Epithelial cell of prostate (primary cell): ENCODE measurements at regions not wholly inside any gene's neighbourhood (a gene's known extent, or its start where the extent isn't known, plus 50 kb on each side); places are given as distances from the start of the nearest gene placed in this dataset.

Experiments
- DNase-seq: peaks from one replicate; pipeline ENCODE4 v3.0.0-alpha.2; 2011; ENCODE audit warnings: low read depth, low spot score
- H3K27ac ChIP-seq: fragments of 450-650 bp; 2 replicates; pipeline ENCODE4 v1.5.1; 2017; ENCODE audit warnings: mild to moderate bottlenecking

DNA sequence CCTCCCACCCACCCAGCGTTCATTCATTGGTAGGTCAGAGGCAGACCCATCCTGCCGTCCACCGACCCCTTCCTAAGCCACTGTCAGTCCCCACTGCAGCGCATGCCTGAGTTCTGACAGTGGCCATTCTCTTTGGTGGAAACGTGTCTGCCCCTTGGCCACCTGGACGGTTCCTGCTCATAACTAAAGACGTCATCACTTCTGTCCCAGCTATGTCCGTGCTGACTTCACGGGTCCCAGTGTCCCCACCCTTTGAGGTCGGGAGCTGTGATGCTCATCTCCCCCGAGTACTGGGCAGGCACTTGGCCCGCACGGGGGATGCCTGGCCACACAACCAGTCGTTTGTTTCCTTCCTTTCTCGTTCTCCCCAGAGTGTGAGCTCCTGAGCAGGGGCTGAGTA, 267.1 kb downstream of the C16orf95 start:
- no peak for DNase-seq
- no peak overlapping the region for H3K27ac ChIP-seq

DNA sequence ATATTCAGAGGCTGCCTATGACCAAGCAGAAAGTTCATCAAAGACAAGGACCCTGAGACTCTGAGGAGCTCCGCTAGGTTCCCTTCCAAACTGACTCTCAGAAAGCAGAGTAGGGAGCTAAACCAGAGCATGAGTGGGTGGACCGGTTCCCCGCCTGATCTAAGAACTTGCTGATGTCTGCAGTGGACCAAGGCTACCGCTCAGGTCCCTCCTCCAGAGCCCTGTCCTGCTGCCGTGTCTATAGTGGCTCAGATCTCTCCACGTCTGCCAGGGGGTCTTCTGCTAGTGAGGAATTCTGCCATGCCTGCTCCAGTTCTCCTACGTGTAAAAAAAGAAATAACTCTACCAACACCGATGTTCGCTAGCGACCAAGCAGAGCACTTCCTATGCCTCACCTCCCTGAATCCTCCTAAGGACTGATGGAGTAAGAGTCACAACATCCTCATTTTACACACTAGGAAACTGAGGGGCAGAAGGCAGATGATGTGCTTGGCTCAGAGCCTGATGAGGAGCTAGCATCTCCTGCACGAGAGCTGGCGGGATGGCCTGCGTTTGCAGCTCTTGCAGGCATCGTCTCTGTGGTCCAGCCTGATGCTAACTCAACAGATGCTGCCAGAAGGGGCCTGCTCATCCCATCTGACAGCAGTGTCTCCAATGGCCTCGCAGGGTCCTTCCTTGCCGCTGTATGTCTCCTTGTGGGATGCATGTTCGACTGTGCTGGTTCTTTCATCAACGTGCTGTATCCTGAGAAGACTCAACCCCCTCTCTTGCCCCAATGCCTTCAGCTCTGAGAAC, 265.5 kb downstream of the C16orf95 start:
- no peak for DNase-seq

DNA sequence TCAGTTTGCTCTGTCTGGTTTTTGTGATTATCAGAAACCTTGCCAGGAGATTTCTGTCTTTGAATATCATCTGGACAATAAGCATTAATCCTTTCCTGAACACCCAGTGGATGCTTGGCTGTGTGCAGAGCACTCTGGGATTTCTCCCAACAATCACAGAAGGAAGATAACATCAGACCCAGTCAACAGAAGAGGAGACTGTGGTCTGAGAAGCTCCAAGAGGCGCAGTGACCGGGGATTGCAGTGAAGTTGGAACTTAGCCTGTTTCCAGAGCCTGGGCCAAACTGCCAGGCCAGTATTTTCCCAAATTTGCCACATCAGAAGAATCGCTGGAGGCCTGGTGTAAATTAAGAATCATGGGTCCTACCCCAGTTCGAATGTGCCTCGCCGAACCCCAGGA, 264.7 kb downstream of the C16orf95 start:
- no peak for DNase-seq

More for the DNA sequence above, 265.5 kb downstream of the C16orf95 start:
- H3K27ac ChIP-seq, result no peak overlapping the region

DNA sequence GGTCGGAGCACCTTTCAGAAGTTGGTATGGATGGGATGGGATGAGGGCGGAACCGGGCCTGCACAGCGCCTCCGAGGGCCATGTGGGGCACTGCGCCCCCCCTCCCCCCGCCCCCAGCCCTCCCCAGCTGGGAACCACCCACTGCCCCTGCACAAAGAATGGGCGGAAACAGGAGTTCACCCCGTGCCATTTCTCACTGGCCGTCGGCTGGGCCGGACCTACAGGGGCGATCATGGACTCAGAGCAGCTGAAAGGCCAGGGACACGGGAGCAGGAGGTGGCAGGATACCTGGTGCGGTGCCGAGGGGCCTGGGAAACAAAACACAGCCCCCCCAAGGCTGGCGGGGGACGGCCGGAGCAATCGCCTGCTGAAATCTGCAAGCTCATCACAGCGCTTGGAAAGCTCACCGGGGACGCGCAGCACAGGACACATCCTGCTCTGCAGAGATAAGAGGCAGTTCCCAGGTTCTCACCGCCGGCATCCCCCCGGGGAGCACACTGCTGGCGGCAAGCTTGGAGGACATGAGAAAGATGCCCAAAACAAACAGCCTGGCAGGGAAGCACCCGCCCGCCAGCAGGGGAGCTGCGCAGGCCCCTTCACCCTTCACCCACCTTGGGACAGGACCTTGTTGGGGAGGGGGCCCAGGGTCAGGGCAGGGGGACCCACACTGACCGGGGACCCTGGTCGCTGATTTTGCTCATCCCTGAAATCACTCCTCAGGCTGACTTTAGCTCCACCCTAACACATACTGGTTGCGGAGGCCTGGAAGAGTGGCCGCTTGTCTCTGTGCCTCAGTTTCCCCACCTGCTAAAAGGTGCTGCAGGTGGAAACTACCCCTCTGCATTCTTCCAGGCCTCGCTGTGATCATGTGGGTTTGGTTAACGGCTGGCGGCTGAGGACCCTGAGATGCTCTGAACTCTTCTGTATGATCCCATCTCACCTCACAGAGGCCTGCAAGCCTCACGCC, 263.9 kb downstream of the C16orf95 start:
- DNase-seq, result no peak
- H3K27ac ChIP-seq, result no peak overlapping the region

More for the DNA sequence above, 264.7 kb downstream of the C16orf95 start:
- H3K27ac ChIP-seq, result no peak overlapping the region

DNA sequence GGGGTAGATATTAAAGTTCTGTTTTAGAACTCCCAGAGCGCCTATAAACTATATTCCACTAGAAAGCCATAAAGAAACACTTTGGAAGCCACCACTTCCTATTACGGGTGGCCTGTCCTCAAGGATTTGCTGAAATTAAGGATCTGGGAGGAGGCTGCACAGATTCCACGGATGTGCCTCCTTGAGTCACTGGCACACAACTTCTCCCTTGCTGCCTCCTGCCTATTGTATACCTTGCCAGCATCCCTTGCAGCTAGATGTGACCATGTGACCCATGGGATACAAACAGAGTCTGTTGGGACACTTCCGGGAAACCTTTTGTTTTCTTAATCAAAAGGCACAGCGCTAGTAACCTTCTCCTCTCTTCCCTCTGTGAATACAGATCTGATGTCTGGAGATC, 263.0 kb downstream of the C16orf95 start:
- no peak overlapping the region for H3K27ac ChIP-seq
- DNase-seq, result no peak

DNA sequence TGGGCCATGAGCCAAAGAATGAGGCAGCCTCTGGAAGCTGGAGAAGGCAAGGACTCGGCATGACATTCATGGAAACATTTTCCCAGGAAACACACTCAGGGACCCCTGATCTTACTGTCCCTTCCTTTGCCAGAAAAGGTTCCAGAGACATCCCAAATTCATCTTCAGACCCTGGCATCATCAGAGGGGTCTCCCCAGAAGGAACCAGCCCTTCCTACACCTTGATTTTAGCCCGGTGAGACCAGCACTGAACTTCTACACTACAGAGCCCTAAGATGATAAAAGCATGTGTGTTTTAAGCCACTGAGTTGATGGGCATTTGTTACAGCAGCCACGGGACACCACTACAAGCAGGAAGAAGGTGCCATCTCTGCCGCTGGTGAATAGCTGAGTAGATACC, 262.3 kb downstream of the C16orf95 start:
- no peak overlapping the region for H3K27ac ChIP-seq
- no peak for DNase-seq

DNA sequence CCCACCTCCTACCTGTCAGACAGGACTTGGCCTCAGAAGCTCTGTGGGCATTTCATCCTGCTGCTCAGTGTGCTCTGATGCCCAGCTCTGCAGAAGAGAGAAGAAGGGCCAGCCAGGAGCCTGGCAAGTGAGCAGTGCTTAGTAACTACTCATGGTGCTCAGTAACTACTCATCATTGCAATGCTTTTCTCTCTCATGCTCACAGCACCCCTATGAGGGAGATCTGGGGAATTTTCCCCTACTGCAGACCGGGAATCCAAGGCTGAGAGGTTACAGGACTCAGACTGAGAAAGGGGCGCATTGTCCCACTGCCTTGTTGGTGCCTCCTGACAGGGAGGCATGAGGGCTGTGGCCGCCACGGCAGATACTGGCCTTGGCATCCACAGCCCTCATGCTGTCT, 261.1 kb downstream of the C16orf95 start:
- H3K27ac ChIP-seq, result no peak overlapping the region
- DNase-seq, result no peak

DNA sequence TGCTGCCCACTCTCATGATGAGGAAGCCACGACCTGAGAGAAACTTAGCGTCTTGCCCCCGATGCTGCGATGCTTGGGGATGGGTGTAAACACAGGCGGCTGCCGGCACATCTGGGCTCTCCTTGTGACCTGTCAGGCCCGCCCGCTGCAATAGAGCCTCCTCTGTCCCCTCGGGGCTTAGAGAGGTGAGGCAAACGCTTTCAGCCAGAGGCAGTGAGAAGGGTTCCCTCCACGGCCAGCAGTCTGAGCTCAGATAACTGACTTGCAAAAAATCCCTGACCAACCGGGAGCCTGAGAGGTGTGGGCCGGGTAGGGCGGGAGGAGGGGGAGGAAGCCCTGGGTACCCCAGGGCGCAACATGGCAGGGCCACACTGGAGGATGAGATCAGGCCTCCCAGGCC, 260.6 kb downstream of the C16orf95 start:
- H3K27ac ChIP-seq, result no peak overlapping the region
- no peak for DNase-seq

DNA sequence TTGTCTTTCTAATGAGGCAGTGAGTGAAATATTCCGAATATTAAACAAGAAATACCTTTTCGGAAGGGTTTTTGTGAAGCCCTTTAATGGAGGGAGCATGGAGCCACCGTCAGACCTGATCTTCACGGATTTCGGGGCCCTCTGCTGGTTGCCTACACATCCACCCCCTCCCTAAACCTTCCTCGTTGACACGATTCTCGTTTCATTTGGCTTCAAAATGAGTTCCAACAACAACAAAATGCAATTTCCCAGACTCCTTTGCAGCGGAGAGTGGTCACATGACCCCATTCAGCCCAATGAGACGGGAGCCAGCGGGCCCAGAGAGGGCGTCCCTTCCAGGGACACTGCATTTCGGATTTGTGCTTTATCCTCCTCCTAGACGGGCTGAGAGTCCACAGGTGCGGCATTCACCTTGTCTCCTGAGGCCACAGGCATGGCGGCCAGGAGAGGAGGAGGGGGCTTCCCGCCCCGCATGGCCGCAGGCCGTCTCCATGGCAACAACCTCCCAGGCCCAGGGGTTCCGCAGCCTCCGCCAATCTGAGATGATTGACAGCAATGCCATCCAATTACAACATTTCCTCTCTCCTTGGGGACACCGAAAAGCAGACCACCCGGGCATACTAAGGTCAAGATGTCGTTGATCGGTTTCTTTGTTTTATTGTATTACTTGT, 259.8 kb downstream of the C16orf95 start:
- no peak for DNase-seq

DNA sequence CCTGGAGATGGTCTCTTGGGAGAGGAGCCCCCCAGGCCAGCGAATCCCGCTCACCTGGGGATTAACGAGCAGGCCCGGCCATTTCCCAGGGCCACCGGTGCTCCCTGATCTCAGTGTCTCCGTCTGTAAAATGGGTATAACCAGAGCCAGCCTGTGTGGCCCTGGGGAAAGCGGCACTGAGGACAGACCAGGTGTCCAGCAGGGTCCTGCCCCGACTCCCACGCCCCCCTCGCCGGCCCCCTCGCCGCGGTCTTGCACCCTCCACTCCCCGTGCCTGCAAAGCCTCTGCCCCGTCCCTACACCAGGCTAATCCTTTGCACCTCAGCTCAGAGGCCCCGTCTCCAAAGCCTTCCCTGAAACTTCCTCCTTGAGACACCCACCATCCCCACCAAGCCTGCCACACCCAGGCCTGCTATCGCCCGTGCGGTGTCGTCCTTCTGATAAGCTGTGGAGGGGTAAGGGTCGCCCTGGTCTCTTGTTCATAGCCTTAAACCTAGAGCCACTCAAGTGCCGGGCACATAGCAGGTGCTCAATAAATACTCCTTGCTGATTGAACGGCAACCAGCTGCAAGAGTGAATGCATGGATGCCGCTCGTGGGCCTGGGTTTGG, 259.1 kb downstream of the C16orf95 start:
- DNase-seq, result no peak
- H3K27ac ChIP-seq, result no peak overlapping the region

More for the DNA sequence above, 259.8 kb downstream of the C16orf95 start:
- no peak overlapping the region for H3K27ac ChIP-seq

DNA sequence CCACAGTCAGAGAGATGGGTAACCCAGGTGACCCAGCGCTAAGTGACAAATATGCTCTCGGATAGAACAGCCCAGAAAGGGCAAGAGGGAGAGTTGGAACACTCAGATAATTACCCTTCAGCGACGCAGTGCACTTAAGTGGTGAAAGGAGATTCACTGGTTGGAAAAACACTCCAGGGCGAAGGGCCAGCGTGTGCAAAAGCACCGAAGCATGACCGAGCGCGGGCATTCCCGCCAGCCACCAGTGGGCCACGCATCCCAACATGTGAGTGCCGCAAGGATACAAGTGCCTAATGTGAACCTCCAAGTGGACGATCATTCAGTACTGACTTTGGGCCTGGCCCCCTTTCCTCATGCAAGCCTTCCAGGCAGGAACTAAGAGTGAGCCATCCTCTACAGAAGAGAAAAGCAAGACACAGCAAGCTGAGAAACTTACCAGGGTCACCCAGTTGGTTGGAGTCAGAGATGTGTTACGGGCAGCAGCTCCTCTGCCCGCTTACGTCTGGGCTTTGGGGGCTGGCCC, 258.4 kb downstream of the C16orf95 start:
- H3K27ac ChIP-seq, result no peak overlapping the region
- no peak for DNase-seq

DNA sequence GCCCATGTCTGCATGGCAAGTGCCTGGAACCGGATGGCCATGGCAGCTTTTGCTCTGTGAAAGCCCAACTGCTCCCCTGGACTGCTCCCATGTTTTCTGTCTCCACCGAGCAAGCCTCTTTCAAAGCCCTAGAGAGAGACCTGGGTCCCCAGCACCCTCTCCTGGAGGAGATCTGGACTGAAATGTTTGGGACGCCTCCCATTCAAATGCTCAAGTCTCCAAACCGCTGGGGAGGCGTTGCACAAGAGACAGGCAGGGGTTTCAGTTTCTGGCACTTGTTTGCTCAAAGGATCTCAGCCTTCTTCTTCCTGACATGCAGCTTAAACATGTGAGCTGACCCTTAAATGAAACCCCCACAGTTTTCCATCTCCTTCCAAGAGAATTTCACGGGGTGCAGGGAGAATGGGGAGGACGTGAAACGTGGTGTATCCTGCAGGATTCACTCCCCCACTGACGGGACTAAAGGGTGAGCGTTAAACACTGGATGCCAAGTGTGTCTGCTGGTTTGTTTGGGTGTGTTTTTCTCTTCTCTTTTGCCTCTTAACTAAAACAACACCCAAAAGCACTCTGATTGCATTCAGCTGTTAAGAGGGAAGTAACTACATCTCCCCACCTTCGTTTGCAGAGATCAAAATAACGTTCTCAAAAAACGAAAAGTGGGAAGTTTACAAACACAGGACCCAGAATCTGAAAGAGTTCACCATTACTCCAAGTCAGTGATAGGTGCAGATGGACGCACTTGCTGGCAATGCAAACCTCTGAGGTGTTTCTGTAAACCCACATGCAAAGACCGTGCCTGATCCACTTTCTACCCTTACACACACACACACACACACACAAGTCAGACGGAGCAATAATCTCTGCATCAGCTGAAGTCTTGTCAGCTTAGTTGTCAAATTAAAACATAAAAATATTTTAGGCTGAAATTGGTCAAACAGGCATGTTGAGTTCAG, 256.9 kb downstream of the C16orf95 start:
- DNase-seq, result no peak

DNA sequence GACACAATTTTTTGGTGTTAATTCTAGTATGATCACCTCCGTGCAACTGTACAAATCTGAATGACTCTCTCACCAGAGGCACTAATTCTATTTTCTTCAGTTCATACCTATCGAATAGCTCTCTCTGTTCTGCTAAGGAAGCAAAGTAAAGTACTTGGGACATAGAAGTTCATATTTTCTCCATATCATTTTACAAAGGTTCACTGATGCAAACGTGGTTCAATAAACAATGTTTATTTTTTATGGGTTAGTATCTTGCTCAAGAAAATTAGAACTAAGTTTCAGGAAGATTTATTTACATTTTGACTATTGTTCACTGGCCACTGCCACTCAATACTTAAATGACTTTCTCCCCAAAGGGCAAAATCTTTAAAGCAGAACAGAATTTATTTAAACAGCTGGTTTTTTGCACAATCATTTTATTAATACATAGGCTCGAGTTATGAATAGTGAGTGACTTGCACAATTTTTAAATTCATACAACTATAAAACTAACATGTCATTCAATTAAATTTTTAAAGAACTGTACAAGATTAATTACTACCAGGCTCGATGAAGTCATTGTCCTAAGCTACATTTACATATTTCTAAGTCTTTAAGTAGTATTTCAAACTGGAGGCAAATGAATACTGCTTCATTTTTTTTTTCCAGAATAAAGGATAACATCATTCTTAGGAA, 255.8 kb downstream of the C16orf95 start:
- no peak for DNase-seq

More for the DNA sequence above, 256.9 kb downstream of the C16orf95 start:
- no peak overlapping the region for H3K27ac ChIP-seq

DNA sequence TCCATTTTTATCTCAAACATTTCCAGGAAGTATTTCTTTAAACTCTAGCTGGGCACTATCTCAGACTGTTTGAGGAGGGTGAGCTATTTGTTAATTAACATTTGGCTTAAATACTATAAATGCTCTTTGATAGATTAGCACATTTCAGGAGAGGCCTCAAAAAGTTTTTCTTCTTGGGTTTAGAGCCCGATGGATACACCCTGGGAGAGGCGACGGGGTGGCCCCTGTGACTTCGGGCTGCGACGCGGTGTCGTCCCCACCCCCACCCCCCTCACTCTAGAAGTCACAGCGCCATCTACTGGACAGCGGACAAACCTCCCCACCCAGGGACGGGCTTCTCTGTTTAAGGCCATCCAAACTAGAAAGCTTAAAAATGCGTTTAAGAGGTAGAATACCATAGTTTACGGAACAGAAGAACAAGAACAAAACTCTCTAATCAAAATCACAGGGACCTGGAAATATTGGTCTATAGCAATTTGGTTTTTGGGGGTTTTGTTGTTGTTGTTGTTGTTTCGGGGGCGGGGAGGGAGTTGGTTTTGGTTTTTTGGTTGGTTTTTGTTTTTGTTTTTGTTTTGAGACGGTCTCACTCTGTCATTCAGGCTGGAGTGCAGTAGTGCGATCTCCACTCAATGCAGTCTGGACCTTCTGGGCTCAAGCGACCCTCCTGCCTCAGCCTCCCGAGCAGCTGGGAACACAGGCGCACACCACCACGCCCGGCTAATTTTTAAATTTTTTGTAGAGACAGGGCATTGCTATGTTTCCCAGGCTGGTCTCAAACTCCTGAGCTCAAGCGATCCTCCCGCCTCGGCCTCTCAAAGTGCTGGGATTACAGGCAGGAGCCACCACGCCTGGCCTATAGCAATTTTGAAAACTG, 254.4 kb downstream of the C16orf95 start:
- H3K27ac ChIP-seq, result no peak overlapping the region
- DNase-seq, result no peak

More for the DNA sequence above, 255.8 kb downstream of the C16orf95 start:
- no peak overlapping the region for H3K27ac ChIP-seq

DNA sequence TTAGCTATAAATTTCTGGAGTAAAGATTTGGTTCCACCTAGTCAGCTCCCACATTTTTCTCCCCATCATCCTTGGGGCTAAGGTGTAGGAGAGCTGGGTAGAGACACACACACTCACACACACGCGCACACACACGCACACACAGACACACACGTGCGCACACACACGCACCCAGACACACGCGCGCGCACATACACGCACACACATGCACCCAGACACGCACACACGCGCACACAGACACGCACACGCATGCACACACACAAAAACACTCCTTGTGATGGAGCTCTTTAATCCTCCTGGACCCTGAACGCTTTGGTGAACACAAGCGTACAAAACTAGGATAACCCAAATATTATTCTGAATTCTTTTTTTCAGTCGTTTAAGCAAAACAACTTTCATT, 253.6 kb downstream of the C16orf95 start:
- no peak for DNase-seq
- H3K27ac ChIP-seq, result no peak overlapping the region

DNA sequence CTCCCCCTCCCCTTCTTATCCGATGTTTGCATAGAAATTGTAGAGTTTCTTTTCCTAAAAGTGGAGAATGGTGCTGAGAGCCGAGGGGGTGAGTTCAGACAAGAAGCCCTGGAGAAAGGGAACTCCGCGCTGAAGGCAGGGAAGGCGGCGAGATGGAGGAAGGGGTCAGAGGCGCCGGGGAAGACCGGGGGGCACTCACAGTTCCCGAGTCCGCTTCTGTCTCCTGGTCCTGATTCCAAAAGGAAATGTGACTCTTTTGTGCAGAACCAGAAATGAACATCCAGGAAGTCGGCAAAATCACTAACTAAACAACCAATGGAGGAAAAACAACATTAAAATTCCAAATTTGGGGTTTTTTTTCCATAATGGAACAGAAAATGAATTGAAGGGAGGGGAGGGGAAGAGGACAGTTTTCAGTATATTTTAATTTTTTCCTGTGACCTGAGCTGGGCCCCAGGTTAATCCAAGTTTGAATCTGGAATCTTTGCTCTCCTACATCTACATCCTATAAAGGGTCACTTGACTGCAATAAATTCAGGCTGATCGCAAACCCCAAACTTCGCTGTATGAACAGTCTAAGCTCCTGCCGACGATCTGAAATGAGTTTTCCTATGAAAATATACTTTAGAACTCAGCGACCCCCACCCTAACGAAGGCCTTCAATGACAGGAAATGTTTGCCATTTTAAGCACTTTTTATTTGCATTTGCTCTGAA, 252.3 kb downstream of the C16orf95 start:
- no peak for DNase-seq
- H3K27ac ChIP-seq, result no peak overlapping the region
